A549 (cell line): ENCODE measurements at regions not wholly inside any gene's neighbourhood (a gene's known extent, or its start where the extent isn't known, plus 50 kb on each side); places are given as distances from the start of the nearest gene placed in this dataset.

Experiments
- CEBPB ChIP-seq, 2 experiments: fragments of >200 bp in 1 of 2; sonication (Bioruptor Twin) in 1 of 2; formaldehyde crosslinking in 1 of 2; IDR thresholded peaks; 2 replicates each; pipeline ENCODE4 v1.6.1; 2012 to 2016
- CTCF ChIP-seq: fragments of >200 bp; sonication (Bioruptor Twin); formaldehyde crosslinking; IDR thresholded peaks from 3 replicates; pipeline ENCODE4 v1.5.1; 2016
- FOXS1 ChIP-seq: fragments of 250-450 bp; sonication (Bioruptor Pico); IDR thresholded peaks from 2 replicates; pipeline ENCODE4 v1.5.0; 2020; ENCODE audit warnings: mild to moderate bottlenecking, moderate library complexity
- KDM1A ChIP-seq: fragments of 200-600 bp; sonication (generic); IDR thresholded peaks from 2 replicates; pipeline ENCODE4 v1.6.1; 2016; ENCODE audit warnings: low read depth, mild to moderate bottlenecking
- NFE2L2 ChIP-seq: fragments of 150-350 bp; conservative IDR thresholded peaks from 2 replicates; pipeline ENCODE4 v1.6.1; 2014; ENCODE audit warnings: low read length

GRCh38 chr20:48445827-48446226 lies 382.0 kb downstream of the PREX1 start:
- TF ChIP-seq CTCF (no peak), CEBPB (IDR thresholded peaks at IDR 0.05) (peak in 1 of 2 experiments; percentile 19; a peak in 1 of 4 replicates), KDM1A (no peak), NFE2L2 (no peak), FOXS1 (CRISPR knock-in tag) (no peak)
